HG02588 (cell line): ENCODE measurements at regions not wholly inside any gene's neighbourhood (a gene's known extent, or its start where the extent isn't known, plus 50 kb on each side); places are given as distances from the start of the nearest gene placed in this dataset.
A peak's percentile ranks its signal among the peaks of the same experiment; 100 is the strongest.
"Not testable (repeated sequence)": the region's sequence is repeated elsewhere in the genome, so short reads cannot be mapped to it uniquely, and the experiment has no call there.

Source experiments
- ATAC-seq: cut with Tn5 transposase; IDR thresholded peaks from one replicate; pipeline ENCODE4 v1.9.1; 2021; ENCODE audit warnings: mild to moderate bottlenecking, moderate library complexity; ENCODE audit not compliant: unreplicated experiment

DNA sequence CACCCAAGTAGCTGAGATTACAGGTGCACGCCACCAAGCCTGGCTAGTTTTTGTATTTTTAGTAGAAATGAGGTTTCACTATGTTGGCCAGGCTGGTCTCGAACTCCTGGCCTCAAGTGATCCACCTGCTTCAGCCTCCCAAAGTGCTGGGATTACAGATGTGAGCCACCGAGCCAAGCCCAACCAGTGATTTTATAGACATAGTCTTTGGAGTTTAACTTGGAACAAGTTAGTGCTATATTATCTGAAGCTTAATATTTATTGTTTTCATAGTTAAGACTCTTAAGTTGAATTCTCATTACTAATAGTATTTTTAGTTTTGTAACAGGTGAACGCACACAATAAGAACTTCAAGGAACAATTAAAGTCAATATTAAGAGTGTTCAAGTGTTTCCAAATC is 122.1 kb downstream of the SPAG6 start:
- not testable (repeated sequence) for ATAC-seq

DNA sequence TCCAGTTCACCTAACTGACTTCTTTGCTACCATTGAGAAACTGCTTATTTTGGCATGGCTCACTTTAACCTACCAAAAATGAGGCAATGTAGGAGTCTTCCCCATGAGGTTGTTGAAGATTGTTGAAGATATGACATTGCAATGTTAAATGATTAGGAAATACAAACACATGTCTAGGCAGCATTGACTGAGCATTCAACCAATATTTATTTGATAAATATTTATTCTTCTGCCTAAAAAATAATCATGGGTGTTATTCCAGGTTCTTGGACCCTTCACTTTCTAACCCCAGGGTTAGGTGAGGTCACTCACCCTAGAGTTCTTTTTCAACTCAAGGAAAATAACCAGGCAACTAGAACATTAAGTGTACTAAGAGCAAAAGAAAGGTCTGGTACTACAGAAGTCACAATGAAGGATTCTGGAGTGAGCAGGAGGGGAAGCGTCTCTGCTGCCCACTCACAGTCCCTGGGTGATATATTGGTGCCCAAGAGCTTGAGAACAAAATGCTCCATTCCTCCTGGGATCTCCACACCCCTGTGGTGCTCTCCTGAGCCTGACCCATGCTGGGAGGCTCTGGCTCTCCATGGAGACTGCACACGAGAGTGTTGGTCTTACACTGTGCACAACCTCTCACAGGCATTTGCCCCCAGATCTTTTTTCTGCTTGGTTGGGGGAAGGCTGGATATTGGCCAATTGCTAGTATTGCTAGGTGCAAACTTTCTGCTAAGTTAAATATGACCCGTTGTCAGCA is 123.4 kb downstream of the SPAG6 start:
- no peak for ATAC-seq

- ATAC-seq: no peak
Observed at GRCh38 chr10:22473044-22473443, 127.7 kb downstream of the SPAG6 start.

DNA sequence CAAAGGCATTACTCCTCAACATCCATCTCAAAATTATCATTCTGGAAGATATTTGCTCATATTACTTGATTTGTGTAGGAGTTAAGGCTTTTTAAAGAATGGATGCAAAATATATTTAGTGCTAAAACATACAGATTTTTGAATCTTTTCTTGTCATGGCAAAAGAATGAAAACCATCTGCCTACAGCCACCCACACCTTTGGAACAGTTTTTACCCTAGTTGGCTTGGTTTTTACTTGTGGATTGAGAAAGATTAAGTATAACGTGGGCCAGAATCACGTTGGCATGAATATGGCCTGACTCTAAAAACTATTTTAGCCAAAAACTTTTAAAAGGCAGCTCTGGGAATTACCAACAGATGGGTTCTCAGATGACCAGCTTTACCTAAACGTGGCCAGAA is 128.2 kb downstream of the SPAG6 start:
- no peak for ATAC-seq

- ATAC-seq: peak; percentile 50
Observed at GRCh38 chr10:22475651-22476600, 130.6 kb downstream of the SPAG6 start.

GRCh38 chr10:22476601-22477321 is 131.5 kb downstream of the SPAG6 start:
- ATAC-seq: no peak

- no peak for ATAC-seq
Observed at GRCh38 chr10:22477334-22478287, 132.3 kb downstream of the SPAG6 start.

DNA sequence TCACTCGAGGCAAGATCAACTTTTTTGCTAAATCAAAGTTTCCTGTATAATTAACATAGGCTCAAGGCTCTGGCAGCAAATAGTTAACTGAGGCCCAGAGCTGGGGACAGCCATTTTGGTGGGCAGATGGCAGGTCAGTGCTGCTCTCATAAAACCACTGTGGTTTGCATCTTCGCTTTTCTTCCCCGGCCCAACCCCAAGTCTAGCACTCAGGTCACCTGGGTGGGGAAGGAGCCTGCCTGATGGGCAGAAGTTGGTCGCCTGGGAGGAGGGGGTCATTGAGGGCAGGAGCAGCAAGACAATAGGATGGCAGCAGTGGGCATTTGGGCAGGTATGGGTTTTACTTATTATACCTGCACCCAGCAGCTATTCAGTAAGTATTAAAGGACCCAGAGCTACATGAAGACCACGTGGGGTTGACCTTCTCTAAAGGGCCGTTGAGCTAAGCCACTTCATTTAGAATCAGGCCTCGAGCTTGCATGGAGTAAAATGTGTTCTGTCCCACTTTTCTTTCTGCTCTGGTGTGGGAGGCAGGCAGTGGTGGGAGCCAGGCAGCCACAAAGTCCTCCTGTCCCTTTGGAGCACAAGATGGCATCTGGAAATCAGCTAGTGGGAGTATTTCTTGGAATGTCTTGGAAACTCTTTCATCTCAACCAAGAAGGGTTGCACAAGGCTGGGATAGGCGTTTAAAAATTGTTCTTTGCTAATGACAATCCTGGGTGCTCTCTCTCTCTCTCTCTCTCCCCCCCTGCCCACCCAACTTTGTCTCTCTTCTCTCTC is 133.4 kb downstream of the SPAG6 start:
- no peak for ATAC-seq

DNA sequence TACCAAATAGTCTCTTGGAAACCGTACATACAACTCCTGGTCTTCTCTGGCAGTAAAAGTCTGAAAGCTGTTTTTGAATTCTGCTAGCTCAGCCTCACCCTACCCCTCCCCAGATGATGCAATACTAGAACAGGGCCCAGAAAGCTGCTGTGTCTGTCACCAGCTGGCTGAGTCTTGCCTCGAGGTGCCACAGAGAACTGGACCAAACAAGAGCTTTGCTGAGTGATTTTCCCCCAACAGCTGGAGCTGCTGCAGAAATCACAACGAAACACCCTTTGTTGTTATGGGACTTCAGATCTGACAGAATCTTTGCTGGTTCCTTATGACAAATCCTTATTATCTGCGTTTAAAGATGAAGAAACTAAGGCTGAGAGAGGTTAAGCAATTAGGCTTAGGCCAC is 134.1 kb downstream of the SPAG6 start:
- no peak for ATAC-seq

- no peak for ATAC-seq
Observed at GRCh38 chr10:22481106-22481505, 135.8 kb downstream of the SPAG6 start.

DNA sequence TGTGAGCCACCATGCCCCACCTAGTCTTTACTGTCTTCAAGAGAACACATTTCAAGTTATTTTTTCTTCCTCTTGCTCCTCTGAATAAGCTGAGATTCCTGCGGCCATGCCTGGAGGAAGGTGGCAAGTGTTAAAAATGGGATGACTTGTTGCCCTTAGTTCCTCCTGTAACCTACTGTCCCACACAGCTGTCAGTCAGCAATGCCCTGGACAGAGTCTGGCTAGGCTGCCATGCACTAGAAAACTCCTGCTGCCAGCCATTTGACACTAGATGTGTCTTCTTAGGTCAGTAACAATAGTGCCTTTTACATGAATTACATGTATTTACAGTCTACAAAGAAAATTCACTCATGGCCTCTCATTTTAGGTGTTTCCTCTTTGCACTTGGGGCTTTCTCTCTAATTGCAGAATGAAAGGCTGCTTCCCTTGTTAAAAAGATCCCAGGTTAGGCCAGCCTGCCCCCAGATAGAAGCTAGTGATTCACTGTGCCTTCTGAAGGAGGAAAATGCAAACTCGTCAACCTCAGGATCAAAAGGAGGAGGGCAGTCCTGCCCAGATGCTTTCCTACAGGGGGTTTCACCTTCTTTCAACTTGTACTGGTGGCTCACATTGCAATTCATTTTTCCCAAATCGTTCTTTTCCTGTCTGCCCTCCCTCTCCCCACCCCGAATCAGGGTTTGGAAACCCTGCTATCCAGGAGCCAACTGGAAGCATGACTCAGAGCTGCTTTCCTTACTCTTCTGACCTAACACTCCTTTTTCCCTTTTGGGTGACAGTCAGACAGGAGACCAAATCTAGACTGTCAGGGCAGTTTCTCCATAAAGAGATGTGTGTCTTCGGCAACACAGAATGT is 136.6 kb downstream of the SPAG6 start:
- ATAC-seq: no peak

- no peak for ATAC-seq
Observed at GRCh38 chr10:22483132-22483531, 137.8 kb downstream of the SPAG6 start.
